22Rv1 (cell line): ENCODE measurements at regions not wholly inside any gene's neighbourhood (a gene's known extent, or its start where the extent isn't known, plus 50 kb on each side); places are given as distances from the start of the nearest gene placed in this dataset.

ENCODE experiments used
- CTCF ChIP-seq: fragments of 450-650 bp; IDR thresholded peaks from 2 replicates; pipeline ENCODE4 v1.5.1; 2017; ENCODE audit warnings: mild to moderate bottlenecking
- ZFX ChIP-seq: fragments of 450-650 bp; IDR thresholded peaks from 2 replicates; pipeline ENCODE4 v1.6.1; 2017; ENCODE audit warnings: antibody characterized with exemption, borderline replicate concordance

GRCh38 chr6:168724033-168724432, 283.0 kb downstream of the SMOC2 start:
- TF ChIP-seq CTCF (no peak), ZFX (no peak)
